A673 (cell line): ENCODE measurements at regions not wholly inside any gene's neighbourhood (a gene's known extent, or its start where the extent isn't known, plus 50 kb on each side); places are given as distances from the start of the nearest gene placed in this dataset.

Experiments
- BruUV-seq: library from RNA; stranded (reverse); fragments of 400-500 nt; replicated peaks from 2 replicates; lab custom pipeline; 2021; lab: Mats Ljungman, UMichigan
- CTCF ChIA-PET: fragments of 300-600 bp; sonication (Branson Sonifier 250); formaldehyde crosslinking; loops from one replicate; lab custom pipeline; 2022; ENCODE audit warnings: antibody characterized with exemption; lab: Charles Lee
- POLR2A ChIA-PET: fragments of 300-600 bp; sonication (Branson Sonifier 250); formaldehyde crosslinking; loops from one replicate; lab custom pipeline; 2022; ENCODE audit warnings: antibody characterized with exemption; ENCODE audit not compliant: low non-redundant PET; lab: Charles Lee
- DNase-seq: peaks from one replicate; pipeline ENCODE4 v3.0.0-alpha.2; 2015; ENCODE audit warnings: low spot score
- H3K27ac ChIP-seq: fragments of 200-600 bp; sonication (generic); 2 replicates; pipeline ENCODE4 v1.5.1; 2016; ENCODE audit warnings: mixed run types, low read depth, mild to moderate bottlenecking, mixed read lengths, antibody characterized with exemption, low read length; ENCODE audit not compliant: poor library complexity, severe bottlenecking
- H3K27me3 ChIP-seq: fragments of 200-600 bp; sonication (generic); replicated peaks from 2 replicates; pipeline ENCODE4 v1.6.1; 2017; ENCODE audit warnings: mixed run types, low read depth, mild to moderate bottlenecking, mixed read lengths, antibody characterized with exemption, low read length; ENCODE audit not compliant: insufficient read depth, poor library complexity
- H3K36me3 ChIP-seq: fragments of 200-600 bp; sonication (generic); 2 replicates; pipeline ENCODE4 v1.6.1; 2016; ENCODE audit warnings: mixed run types, mild to moderate bottlenecking, mixed read lengths, antibody characterized with exemption, low read length; ENCODE audit not compliant: insufficient read depth, poor library complexity, severe bottlenecking
- H3K4me1 ChIP-seq: fragments of 200-600 bp; sonication (generic); 2 replicates; pipeline ENCODE4 v1.6.1; 2017; ENCODE audit warnings: mixed run types, mild to moderate bottlenecking, mixed read lengths, antibody characterized with exemption, low read length; ENCODE audit not compliant: insufficient read depth, poor library complexity, severe bottlenecking
- H3K4me3 ChIP-seq: fragments of 200-600 bp; sonication (generic); 2 replicates; pipeline ENCODE4 v1.5.1; 2016; ENCODE audit warnings: low read depth, mixed run types, mild to moderate bottlenecking, mixed read lengths, low read length; ENCODE audit not compliant: poor library complexity, severe bottlenecking
- H3K9me3 ChIP-seq: fragments of 200-600 bp; sonication (generic); 2 replicates; pipeline ENCODE4 v1.6.1; 2016; ENCODE audit warnings: mixed run types, low read depth, mild to moderate bottlenecking, mixed read lengths, antibody characterized with exemption, low read length; ENCODE audit not compliant: poor library complexity, severe bottlenecking
- CTCF ChIP-seq: fragments of 300-800, 200-600 bp; sonication (generic); conservative IDR thresholded peaks from 2 replicates; pipeline ENCODE4 v1.5.1; 2017; ENCODE audit warnings: low read depth, mild to moderate bottlenecking, antibody characterized with exemption, low read length, moderate library complexity, mixed read lengths
- EZH2 ChIP-seq: fragments of 200-600 bp; sonication (generic); IDR thresholded peaks from 2 replicates; pipeline ENCODE4 v1.6.1; 2017; ENCODE audit warnings: borderline replicate concordance, low read depth, mild to moderate bottlenecking, mixed read lengths, antibody characterized with exemption, low read length; ENCODE audit not compliant: poor library complexity, severe bottlenecking
- intact Hi-C: fragments of 100-400 bp; cut with micrococcal nuclease; formaldehyde crosslinking; loops from one replicate; pipeline ENCODE4 v1.10.0; 2022; ENCODE audit not compliant: unreplicated experiment

DNA sequence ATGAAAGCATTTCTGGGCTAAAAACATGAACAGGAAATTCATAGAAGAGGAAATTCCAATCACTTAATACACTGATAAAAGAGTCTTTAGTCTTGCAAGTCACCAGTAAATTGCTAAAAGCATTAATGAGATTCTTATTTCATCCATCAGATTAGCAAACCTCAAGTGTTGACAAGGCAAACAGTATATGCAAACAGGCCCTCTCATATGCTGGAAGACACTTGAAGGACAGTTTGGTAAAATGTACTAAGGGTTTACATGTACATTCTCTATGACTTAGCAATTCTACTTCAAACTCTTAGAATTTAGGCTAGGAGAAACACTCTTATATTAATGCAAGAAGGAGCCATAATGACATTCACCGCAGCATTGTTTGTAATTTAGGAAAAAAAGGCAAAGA lies 586.1 kb upstream of the GBE1 start:
- BruUV-seq, result no TSS peak
- no peak for TF ChIP-seq EZH2
- TF ChIP-seq CTCF, result no peak
- Histone ChIP-seq H3K4me1 (no peaks in the 10 kb centered on the region), H3K27me3 (no peaks in the 10 kb centered on the region), H3K9me3 (no peaks in the 10 kb centered on the region), H3K4me3 (no peak overlapping the region), H3K36me3 (no peaks in the 10 kb centered on the region), H3K27ac (no peak overlapping the region)
- intact Hi-C loops, result no loop called here
- no peak for DNase-seq
- ChIA-PET POLR2A (no interaction called here), CTCF (no interaction called here)

DNA sequence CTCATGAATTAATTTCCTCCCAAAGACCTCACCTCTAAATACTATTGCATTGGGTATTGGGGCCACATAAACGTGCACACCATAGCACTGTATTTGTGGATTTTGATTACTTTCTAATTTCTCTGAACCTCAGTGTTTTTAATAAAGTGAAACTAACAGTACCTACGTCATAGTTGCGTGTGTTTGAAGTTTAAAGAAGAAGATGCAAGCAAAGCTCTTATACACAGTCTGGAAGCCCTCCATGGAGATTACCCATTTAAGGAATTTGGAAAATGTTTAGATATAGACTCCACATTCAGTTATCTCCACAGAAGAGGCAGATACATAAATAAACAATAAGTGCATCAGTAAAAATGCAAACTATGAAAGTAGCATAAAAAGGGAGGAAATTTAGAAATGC lies 581.1 kb upstream of the GBE1 start:
- Histone ChIP-seq H3K36me3 (no peaks in the 10 kb centered on the region), H3K4me1 (no peaks in the 10 kb centered on the region), H3K27me3 (no peaks in the 10 kb centered on the region), H3K9me3 (peaks cover 4% of the 10 kb centered on the region), H3K4me3 (no peak overlapping the region), H3K27ac (no peak overlapping the region)
- no TSS peak for BruUV-seq
- intact Hi-C loops, result no loop called here
- TF ChIP-seq CTCF (no peak), EZH2 (no peak)
- ChIA-PET CTCF (no interaction called here), POLR2A (no interaction called here)
- DNase-seq, result no peak

DNA sequence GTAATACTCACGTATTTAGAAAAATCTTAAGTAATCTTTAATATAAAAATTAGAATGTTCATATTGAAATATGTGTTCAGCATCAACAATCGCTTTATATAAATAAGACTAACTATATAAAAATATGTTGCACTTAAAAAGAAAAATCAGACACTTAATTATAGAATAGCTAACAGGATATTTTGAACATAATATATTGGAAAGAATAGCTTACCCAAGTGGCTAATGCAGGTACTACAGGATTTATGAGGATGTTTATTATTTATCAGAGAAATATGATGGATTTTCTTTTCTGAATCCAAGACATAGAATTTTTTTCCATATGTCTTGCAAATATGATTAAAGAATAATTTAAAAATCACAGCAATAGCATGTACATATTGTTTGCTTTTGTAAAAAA lies 567.9 kb upstream of the GBE1 start:
- intact Hi-C loops, result no loop called here
- POLR2A ChIA-PET, result no interaction called here
- CTCF ChIA-PET, result no interaction called here
- H3K27ac ChIP-seq, result no peak overlapping the region
- DNase-seq, result no peak
- H3K27me3 ChIP-seq, result no peaks in the 10 kb centered on the region
- TF ChIP-seq EZH2, result no peak
- TF ChIP-seq CTCF, result peak; percentile 29; the same call in 1 of the 2 replicates
- H3K4me3 ChIP-seq, result no peak overlapping the region
- no peaks in the 10 kb centered on the region for H3K4me1 ChIP-seq
- no TSS peak for BruUV-seq
- H3K9me3 ChIP-seq, result no peaks in the 10 kb centered on the region
- H3K36me3 ChIP-seq, result no peaks in the 10 kb centered on the region
